ENCODE measurements at regions not wholly inside any gene's neighbourhood (a gene's known extent, or its start where the extent isn't known, plus 50 kb on each side); places are given as distances from the start of the nearest gene placed in this dataset.

DNA sequence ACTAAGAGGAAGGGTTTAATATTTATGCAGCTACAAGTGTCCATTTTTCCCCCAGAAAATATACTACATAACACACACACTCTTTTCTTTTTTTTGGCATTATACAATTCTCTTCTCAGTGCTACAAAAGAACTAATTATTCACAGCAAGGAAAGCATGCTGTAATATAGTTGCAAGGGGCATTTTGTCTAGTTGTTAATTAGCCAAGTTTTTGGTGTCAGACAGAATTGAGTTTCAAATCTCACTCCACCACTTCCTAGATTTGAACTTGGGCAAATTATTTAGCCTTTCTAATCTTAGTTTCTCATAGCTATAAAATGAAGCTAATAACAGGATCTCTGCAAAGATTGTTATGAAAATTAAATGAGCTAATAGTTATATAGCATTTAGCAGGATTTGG lies 60.0 kb upstream of the VTCN1 start:
- intact Hi-C loops (cut with DNase I; ENCODE audit: low total_unique reads) = no loop called here
- no peaks in the 10 kb centered on the region for H3K9me3 ChIP-seq
- DNase-seq = no peak
- H3K36me3 ChIP-seq = no peaks in the 10 kb centered on the region
- TF ChIP-seq, protein P1, sequence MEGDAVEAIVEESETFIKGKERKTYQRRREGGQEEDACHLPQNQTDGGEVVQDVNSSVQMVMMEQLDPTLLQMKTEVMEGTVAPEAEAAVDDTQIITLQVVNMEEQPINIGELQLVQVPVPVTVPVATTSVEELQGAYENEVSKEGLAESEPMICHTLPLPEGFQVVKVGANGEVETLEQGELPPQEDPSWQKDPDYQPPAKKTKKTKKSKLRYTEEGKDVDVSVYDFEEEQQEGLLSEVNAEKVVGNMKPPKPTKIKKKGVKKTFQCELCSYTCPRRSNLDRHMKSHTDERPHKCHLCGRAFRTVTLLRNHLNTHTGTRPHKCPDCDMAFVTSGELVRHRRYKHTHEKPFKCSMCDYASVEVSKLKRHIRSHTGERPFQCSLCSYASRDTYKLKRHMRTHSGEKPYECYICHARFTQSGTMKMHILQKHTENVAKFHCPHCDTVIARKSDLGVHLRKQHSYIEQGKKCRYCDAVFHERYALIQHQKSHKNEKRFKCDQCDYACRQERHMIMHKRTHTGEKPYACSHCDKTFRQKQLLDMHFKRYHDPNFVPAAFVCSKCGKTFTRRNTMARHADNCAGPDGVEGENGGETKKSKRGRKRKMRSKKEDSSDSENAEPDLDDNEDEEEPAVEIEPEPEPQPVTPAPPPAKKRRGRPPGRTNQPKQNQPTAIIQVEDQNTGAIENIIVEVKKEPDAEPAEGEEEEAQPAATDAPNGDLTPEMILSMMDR (IDR thresholded peaks at IDR 0.05) = no peak
- no peak for TF ChIP-seq POLR2A (IDR thresholded peaks at IDR 0.05)
- no peak overlapping the region for H3K27ac ChIP-seq
- H3K4me3 ChIP-seq = no peak overlapping the region
- H3K27me3 ChIP-seq = no peaks in the 10 kb centered on the region
- no peaks in the 10 kb centered on the region for H3K4me1 ChIP-seq

DNA sequence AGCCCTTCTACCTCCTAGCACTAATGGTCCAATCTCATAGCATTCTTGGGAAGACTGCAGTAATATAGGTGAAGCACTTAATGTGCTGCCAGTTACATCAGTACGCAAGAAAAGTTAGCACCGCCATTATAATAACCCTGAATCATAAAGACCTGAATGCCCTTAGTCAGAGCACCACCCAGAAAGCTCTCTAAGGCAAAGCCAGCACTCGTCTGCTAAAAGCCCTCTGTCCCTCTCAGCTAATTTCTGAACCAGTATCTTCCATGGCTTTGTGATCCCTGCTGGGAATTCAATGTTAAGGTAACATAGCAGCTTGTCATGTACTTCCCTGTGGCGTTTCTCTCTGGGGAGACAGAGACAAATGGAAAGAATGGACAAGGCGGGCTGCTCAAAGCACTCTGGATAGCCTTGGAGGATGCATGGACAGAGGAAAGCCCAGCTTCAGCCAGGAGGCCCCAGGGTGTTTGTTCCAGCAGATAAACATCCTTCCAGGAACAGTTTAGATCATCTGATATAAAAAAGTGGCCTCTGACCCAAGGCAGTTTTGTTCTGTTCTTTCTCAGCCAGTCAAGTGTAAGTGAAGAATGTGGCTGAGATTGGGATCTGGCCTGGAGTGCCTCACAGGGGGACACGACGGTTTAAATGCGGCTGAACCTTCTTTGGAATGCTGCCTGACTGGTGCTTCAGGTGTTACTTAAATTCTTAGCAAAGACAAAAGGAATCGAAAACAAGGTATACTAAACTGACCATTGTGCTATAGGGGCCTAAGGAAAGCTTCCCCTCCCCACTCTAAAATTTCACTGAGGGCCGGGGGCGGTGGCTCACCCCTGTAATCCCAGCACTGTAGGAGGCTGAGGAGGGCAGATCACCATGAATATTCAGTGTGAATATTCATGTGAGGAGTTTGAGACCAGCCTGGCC lies 58.1 kb upstream of the VTCN1 start:
- Histone ChIP-seq H3K36me3 (no peaks in the 10 kb centered on the region), H3K27ac (no peak overlapping the region), H3K4me1 (no peaks in the 10 kb centered on the region), H3K9me3 (no peaks in the 10 kb centered on the region), H3K27me3 (no peaks in the 10 kb centered on the region), H3K4me3 (no peak overlapping the region)
- no peak for DNase-seq
- intact Hi-C loops (cut with DNase I; ENCODE audit: low total_unique reads) = no loop called here
- no peak for TF ChIP-seq POLR2A (IDR thresholded peaks at IDR 0.05)
- TF ChIP-seq, protein P1 (IDR thresholded peaks at IDR 0.05) = no peak

DNA sequence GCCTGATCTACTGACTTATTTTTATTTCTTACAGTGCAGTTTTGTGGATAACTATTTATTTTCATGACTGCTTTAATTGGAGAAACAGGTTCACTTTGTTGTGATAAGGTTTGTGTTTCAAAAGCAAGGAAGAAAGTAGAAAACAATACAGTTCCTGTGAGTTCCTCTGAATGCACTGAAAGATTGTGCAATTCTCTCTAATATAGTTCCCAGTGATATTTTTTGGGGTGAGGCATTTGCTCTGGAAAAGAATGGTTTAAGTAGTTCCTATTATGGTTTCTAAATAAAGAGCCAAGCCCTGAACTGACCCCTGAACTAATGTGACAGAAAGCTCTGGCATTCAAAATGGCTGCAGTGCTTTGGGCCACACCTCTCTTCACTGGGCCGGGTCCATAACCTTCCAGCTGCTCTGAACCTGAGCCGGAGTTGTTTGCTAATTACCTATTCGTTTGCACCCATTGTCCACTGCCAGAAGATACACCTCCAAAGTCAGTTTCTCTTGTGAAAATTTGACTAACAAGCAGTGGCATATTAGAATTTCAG lies 56.6 kb upstream of the VTCN1 start:
- H3K36me3 ChIP-seq = no peaks in the 10 kb centered on the region
- no peaks in the 10 kb centered on the region for H3K9me3 ChIP-seq
- no peak for DNase-seq
- H3K4me3 ChIP-seq = no peak overlapping the region
- intact Hi-C loops (cut with DNase I; ENCODE audit: low total_unique reads) = no loop called here
- TF ChIP-seq, protein P1 (IDR thresholded peaks at IDR 0.05) = no peak
- no peak for TF ChIP-seq POLR2A (IDR thresholded peaks at IDR 0.05)
- no peaks in the 10 kb centered on the region for H3K27me3 ChIP-seq
- no peaks in the 10 kb centered on the region for H3K4me1 ChIP-seq
- H3K27ac ChIP-seq = no peak overlapping the region

DNA sequence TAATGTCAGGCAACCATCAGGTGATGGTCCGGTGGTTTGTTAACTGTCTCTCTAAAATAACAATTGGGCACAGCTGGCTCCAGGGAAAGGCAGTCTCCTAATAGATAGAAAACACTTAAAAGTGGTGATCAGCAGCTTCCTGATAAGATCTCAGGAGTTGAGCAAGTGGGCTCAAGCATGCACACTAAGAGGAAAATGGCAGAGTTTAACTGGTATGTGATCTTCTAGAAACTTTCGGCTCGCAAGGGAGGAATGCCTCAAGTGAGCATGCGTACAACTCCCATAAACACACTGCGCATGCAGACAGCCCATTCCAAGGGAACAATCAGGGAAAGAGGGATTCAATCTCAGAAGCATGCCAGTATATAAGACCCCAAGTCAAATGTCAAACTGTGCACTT lies 52.2 kb upstream of the VTCN1 start:
- H3K36me3 ChIP-seq = no peaks in the 10 kb centered on the region
- no peak overlapping the region for H3K4me3 ChIP-seq
- H3K4me1 ChIP-seq = no peaks in the 10 kb centered on the region
- H3K9me3 ChIP-seq = no peaks in the 10 kb centered on the region
- H3K27me3 ChIP-seq = no peaks in the 10 kb centered on the region
- no peak overlapping the region for H3K27ac ChIP-seq
- TF ChIP-seq, protein P1 (IDR thresholded peaks at IDR 0.05) = no peak
- TF ChIP-seq POLR2A (IDR thresholded peaks at IDR 0.05) = no peak
- no peak for DNase-seq
- intact Hi-C loops (cut with DNase I; ENCODE audit: low total_unique reads) = no loop called here

DNA sequence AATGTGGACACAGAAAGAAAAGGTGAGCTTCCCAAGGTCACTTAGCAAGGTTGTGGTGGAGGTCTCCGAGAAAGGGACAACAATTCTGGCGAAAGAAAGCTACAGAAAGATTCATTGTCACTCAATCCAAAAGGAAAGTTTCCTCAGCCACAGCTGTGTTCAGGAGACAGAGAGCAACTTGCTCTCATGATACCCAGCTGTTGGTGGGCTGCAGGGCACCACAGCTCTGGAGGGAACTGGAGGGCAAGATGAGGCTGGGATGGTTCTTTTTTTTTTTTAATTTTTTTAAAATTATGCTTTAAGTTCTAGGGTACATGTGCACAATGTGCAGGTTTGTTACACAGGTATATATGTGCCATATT lies 50.7 kb upstream of the VTCN1 start:
- Histone ChIP-seq H3K27me3 (no peaks in the 10 kb centered on the region), H3K4me1 (no peaks in the 10 kb centered on the region), H3K36me3 (no peaks in the 10 kb centered on the region), H3K27ac (no peak overlapping the region), H3K4me3 (no peak overlapping the region), H3K9me3 (no peaks in the 10 kb centered on the region)
- TF ChIP-seq, protein P1 (IDR thresholded peaks at IDR 0.05) = no peak
- TF ChIP-seq POLR2A (IDR thresholded peaks at IDR 0.05) = no peak
- intact Hi-C loops (cut with DNase I; ENCODE audit: low total_unique reads) = no loop called here
- no peak for DNase-seq
